Raji (cell line): ENCODE measurements at regions not wholly inside any gene's neighbourhood (a gene's known extent, or its start where the extent isn't known, plus 50 kb on each side); places are given as distances from the start of the nearest gene placed in this dataset.

ENCODE experiments used
- POLR2A ChIP-seq: IDR thresholded peaks from 2 replicates; pipeline ENCODE4 v1.6.1; 2011; ENCODE audit warnings: low read depth, low read length, control low read depth; ENCODE audit not compliant: insufficient read depth

DNA sequence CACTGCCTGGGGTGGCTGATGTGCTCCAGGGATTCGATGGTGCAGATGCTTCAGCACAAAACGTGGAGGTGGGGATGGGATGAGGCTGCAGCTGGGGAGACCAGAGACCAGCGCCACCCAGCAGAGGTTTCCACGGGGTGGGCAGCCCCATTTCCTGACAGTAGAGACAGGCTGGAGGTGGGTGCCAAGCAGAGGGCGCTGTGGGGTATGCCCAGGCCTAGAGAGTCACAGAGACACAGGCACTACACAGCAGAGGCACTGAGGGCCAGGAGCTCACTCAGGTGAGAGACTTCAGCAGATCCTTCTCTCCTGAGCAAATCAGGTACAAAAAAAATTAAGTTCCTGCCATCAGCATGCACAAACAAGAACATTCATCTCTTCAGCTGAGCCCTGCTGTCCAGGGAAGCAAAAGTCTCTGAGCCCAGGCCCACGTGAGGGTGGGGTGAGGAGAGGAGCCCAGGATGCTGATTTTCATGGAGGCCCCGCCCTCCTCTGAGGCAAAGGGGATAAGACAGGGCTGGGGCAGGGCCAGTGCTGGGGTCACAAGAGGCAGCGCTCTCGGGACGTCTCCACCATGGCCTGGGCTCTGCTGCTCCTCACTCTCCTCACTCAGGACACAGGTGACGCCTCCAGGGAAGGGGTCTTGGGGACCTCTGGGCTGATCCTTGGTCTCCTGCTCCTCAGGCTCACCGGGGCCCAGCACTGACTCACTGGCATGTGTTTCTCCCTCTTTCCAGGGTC, 53.1 kb downstream of the GGTLC2 start:
- TF ChIP-seq POLR2A, result no peak

DNA sequence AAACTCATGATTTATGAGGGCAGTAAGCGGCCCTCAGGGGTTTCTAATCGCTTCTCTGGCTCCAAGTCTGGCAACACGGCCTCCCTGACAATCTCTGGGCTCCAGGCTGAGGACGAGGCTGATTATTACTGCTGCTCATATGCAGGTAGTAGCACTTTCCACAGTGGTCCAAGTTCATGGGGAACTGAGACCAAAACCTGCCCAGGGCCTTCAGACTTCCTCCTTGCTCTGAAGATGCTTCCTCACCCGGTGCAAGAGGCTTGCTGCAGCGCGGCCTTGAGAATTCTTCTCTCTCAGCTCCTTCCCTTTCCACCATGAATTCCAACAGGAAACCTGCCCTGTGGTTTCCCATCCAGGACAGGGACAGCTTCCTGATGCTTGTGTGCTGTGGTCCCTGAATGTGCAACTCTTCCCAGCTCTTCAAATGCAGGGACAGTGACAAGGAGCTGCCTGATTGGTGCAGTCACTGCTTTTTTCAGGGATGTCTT, 53.9 kb downstream of the GGTLC2 start:
- no peak for TF ChIP-seq POLR2A

DNA sequence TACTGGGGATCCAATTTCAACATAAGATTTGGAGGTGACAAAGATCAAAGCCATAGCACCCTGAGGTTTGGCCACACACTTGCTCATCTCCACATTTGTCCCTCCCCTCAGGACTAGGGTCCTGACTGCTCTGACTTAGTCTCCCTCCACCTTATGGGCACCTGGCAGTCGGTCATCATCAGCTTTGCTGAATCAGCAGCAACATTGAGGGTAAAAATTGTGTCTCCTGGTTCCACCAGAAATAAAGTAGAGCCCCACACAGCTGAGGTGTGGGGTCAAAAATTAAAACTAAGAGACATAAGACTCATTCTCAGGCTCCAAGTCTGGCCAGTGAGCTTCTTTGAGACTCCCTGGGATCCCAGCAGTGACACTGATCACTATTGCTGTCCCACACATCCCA, 56.2 kb downstream of the GGTLC2 start:
- TF ChIP-seq POLR2A, result no peak

DNA sequence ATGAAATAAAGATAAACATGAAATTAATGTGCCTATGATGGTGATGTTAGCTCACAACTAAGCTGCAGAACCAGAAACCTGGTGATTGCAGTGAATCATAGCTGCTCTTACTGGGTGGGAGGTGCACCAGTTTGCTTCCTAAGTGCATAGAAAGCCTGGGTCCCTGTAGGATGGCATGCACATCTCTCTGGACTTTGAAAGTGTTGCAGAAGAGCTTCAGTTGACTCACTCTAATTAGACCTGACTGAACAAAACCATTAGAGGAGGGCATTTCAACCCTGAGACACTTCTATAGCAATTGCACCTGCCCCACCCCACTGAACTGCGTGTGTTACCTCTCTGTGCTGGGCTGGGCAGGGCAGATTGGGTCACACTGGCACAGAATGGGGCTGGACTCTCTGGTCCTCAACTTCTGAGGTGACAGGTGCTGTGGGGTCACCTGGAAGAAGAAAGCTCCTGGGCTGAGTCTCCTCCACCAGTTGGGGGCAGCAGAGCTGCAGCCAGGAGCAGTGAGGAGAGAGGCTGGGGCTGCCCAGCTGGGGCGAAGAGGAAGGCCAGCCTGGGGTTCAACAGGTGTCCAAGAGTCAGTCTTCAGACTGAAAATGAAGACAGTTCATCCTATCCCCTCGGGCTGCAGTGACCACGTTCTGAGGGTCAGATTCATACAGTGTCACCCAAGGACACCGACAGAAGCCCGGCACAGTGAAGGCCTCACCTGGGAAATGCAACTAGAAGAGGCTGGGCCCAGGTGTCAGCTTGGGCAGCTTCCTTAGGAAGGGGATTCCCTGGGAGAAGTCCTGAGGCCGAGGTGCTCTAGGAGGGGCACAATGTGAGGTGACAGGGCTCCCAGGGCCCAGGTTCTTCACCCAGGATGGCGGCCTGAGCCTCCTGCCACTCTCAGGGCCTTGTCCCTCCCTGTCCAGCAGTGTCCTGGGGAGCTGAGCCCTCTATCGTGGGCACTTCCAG, 58.1 kb downstream of the GGTLC2 start:
- no peak for TF ChIP-seq POLR2A

GRCh38 chr22:22703203-22703570, 58.8 kb downstream of the GGTLC2 start:
- TF ChIP-seq POLR2A, result no peak

DNA sequence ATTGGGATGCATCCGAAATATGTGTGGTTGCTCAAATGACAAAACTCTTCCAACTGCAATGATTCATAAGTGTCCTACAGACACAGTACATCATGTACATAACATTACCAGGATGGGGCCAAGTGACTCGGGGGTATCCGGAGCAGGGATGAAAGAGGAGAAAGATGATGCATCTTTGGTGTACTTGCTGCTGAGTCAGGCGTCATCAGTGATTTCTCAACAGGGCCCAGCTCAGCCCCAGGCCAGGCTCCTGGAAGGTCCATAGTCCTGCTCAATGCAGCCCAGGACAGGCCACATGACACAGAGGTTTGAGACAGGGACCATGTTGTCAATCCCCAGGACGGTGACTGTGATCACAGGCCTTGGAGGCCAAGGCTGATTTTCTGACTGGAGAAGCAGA, 59.3 kb downstream of the GGTLC2 start:
- no peak for TF ChIP-seq POLR2A

GRCh38 chr22:22704156-22704946, 59.9 kb downstream of the GGTLC2 start:
- no peak for TF ChIP-seq POLR2A

DNA sequence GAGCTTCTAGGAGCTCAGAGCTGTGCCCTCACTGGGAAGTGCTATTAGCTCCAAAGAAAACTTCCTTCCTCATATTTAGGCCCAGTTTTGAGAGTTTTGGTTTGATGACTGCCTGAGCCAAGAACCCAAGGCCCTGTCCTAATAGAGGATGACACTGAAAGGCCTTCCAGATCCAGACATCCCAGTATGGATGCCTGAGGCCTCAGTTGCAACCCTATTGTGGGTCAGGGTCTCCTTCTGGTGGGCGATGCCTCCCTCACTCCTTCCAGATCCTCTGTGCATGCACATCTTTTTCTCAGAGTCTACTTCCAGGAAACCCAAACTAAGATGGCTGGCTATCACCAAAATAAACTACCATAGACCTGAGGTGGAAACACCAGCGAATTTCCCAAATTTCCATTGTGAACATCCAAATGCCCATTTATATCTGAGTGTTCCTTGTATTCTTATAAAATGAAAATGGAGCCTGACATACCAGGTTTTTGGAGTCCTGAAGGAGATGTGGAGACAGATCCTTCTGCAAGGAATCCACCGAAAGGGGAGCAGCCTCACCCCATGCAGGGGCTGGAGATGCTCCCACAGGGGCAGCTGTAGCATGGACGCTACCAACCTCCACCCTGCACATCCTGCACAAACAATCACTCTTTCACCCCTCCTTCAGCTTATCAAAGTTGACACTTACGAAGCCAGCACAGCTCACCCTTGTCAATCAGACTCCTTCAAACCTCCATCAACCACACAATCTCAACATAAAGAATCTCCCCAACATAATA, 61.1 kb downstream of the GGTLC2 start:
- no peak for TF ChIP-seq POLR2A

GRCh38 chr22:22706253-22706915, 62.0 kb downstream of the GGTLC2 start:
- TF ChIP-seq POLR2A, result no peak

DNA sequence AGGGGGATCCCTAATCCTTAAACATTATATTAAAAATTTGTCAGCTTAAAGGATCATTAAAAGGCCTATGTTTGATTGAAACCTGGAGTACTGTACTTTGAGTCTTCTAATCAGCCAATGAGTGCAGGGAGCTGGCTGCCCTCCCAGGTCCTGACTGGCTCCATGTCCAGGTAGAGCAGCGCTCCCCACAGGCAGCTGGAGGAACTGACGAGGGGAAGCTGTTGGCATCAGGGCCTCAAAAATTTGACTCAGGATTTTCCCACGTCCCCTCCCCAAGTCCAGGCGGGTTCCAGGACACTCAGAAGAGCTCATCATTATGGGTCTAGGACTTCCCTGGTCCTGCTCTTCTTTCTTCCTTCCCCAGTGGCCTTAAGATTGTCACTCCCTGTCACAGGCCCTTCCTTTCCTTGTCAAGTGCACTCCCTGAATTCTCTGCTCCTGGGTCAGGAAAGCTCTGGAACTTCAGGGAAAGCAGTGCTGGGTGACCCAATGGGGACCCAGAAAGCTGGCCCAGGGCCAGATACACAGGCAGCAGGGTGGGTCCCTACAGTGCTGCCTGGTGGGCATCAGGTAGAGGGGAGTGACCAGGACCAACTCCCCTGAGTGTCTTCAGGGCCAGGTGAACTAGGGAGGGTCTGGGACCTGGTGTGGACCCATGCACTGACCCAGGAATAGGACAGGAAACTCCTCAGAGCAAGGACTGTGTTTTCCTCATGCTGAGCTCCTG, 65.5 kb downstream of the GGTLC2 start:
- TF ChIP-seq POLR2A, result no peak

DNA sequence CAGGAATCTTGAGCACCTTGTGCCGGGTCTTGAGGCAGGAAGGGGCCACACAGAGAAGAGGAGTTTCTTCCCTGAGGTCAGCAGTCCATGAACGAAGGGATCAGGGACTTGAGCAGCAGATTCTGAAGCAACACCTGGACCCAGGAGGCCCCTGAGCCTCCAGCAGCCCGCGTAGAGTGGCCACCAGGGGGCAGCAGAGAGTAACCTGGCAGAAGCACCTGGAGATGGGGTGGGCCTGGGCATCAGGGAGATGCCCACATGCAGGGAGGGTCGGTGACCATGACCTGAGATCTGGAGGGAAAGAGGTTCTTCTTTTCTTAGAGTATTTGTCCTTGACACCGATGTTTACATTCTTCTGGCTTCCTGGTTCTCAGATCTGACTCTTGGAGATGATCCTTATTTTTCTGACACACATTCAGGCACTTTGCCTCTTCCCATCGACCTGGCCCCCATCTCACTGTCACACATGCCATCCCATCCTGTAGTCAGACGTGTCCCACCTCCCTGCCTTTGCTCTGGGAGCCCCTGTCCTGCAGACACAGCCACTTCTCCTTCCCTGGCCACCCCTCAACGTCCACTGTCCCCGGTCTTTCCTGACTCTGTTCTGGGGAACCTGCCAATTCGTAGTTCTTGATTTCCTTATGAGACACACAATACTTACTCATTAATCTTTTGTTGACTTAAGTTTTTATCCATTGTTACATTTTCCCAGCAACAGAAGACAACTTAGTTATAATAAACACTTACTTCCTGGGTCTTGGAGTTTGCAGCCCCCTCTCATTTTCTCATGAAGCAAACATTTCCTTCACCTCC, 66.5 kb downstream of the GGTLC2 start:
- no peak for TF ChIP-seq POLR2A

DNA sequence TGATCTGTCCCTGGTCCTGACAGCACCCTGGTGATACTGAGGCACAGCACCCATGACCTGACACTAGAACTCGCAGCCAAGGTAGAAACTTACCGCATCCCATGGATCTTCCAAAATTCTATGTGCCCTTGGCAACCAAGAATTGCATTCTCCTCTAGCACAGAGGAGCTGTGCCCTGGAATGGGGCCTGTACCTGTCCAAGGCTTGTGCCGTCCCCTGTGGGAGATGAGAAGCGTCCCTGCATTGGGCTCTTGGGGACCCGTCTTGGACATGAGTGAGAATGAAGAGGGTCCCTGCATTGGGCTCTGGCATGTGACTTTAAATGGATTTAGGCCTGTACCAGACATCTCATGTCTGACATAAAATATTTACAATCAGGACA, 67.1 kb downstream of the GGTLC2 start:
- TF ChIP-seq POLR2A, result no peak
